ENCODE measurements at regions not wholly inside any gene's neighbourhood (a gene's known extent, or its start where the extent isn't known, plus 50 kb on each side); places are given as distances from the start of the nearest gene placed in this dataset.

DNA sequence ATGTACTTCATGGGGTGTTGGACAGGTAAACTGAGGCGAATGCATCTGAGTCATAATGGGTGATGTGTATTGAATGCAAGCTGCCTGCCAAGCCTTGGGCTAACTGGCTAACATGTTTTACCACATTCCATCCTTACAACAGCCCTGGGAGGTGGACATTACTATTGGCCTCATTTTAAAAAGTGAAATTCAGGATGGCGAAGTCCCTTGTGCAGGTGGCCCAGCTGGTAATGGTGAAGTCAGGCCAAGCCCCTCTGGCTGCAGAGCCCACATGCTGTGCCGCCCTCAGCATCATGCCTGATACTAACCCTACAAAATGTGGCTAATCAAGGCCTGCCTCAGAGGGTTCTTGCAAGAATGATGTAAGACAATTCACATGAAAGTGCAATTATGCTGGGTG, 60.0 kb upstream of the CHD2 start:
- CTCF ChIA-PET = interaction anchor here (1.1 to 2.4 kb wide), 5 partner anchors 9 to 81 kb away, joined by 3 to 7 read pairs (median 5); no protein-coding TSS in a partner anchor
- no peak for DNase-seq (ENCODE audit: extremely low spot score)
- TF ChIP-seq, protein P1, sequence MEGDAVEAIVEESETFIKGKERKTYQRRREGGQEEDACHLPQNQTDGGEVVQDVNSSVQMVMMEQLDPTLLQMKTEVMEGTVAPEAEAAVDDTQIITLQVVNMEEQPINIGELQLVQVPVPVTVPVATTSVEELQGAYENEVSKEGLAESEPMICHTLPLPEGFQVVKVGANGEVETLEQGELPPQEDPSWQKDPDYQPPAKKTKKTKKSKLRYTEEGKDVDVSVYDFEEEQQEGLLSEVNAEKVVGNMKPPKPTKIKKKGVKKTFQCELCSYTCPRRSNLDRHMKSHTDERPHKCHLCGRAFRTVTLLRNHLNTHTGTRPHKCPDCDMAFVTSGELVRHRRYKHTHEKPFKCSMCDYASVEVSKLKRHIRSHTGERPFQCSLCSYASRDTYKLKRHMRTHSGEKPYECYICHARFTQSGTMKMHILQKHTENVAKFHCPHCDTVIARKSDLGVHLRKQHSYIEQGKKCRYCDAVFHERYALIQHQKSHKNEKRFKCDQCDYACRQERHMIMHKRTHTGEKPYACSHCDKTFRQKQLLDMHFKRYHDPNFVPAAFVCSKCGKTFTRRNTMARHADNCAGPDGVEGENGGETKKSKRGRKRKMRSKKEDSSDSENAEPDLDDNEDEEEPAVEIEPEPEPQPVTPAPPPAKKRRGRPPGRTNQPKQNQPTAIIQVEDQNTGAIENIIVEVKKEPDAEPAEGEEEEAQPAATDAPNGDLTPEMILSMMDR (IDR thresholded peaks at IDR 0.05; ENCODE audit: control extremely low read depth, extremely low read depth, low read depth, missing control alignments) = no peak
- POLR2A ChIA-PET = interaction anchor here (0.8 to 1.5 kb wide), 2 partner anchors 42 to 60 kb away, joined by 5 to 11 read pairs; partner anchors contain the start of gene CHD2

DNA sequence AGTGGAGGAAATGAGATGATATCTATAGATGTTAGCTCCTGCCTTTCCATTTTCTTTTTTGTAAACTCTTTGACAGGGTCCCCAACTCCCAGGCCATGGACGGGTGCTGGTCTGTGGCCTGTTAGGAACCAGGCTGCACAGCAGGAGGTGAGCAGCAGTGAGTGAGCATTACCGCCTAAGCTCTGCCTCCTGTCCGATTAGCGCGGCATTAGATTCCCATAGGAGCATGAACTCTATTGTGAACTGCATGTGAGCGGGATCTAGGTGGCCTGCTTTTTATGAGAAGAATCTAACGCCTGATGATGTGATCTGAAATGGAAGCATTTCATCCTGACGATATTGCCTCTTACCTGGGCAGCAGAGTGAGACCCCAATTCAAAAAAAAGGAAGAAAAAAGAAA, 56.8 kb upstream of the CHD2 start:
- CTCF ChIA-PET = interaction anchor here (1.0 to 1.2 kb wide), 3 partner anchors 9 to 46 kb away, joined by 3 to 4 read pairs (median 3); no protein-coding TSS in a partner anchor
- DNase-seq (ENCODE audit: extremely low spot score) = no peak
- POLR2A ChIA-PET = no interaction called here
- TF ChIP-seq, protein P1 (IDR thresholded peaks at IDR 0.05; ENCODE audit: control extremely low read depth, extremely low read depth, low read depth, missing control alignments) = no peak

DNA sequence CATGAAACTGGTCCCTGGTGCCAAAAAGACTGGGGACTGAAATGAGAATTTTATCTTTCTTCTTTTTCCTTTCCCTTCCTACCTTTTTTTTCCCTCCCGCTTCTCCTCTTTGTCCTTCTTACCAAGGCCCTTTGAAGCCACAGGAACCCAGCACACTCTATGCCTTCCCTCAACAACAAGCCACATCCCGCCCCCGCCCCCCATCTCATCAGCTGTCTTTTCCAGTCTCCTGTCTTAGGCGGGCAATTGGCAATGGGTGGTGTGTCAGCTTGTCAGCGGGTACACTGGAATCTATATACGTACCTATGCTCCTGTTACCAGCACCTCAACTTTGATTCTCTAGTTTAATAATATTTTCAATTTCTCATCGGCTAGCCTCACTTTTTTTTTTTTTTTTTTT, 56.3 kb upstream of the CHD2 start:
- TF ChIP-seq, protein P1 (IDR thresholded peaks at IDR 0.05; ENCODE audit: control extremely low read depth, extremely low read depth, low read depth, missing control alignments) = no peak
- POLR2A ChIA-PET = no interaction called here
- CTCF ChIA-PET = interaction anchor here (1.0 to 1.2 kb wide), 3 partner anchors 9 to 46 kb away, joined by 3 to 4 read pairs (median 3); no protein-coding TSS in a partner anchor
- DNase-seq (ENCODE audit: extremely low spot score) = no peak

DNA sequence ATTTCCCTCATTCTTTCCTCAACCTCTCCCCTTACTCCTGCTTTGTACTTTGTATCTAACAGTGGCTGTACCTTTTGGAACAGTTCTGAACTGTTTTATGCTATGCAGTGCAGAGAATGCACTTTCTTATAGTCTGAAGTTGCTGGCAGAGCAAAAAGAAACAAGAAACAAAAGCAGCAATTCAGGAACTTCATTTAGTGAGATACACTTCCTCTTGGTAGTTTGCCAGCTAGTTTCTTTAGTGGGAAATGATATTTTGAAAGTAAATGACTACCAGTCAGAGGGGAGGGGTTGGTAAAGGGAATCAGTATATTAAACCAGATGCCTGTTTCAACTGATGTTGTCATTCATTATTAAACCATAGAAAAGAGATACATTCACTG, 55.0 kb upstream of the CHD2 start:
- DNase-seq (ENCODE audit: extremely low spot score) = peak; percentile 41
- ChIA-PET CTCF (interaction anchor here (1.2 kb wide), 1 partner anchor 13 kb away, joined by 3 read pairs; no protein-coding TSS in a partner anchor), POLR2A (no interaction called here)
- TF ChIP-seq, protein P1 (IDR thresholded peaks at IDR 0.05; ENCODE audit: control extremely low read depth, extremely low read depth, low read depth, missing control alignments) = no peak

DNA sequence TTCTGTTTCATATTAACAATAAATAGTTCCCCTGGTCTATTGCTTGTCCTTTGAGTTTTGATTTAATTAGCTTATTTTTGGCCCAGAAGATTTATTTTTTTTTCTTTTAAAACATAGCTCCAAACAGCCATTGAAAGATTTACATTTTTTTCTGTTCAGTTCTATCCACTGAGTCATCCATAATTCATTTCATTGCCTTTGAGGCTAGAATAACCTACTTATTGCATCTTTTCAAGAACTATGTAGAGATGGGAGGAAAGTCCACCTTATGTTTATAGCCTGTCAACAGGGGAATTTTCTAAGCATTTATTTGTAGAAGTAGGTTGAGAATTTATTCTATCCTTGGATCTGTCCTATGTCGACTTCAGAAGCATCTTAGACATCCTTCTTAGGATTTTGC, 53.4 kb upstream of the CHD2 start:
- TF ChIP-seq, protein P1 (IDR thresholded peaks at IDR 0.05; ENCODE audit: control extremely low read depth, extremely low read depth, low read depth, missing control alignments) = no peak
- DNase-seq (ENCODE audit: extremely low spot score) = no peak
- CTCF ChIA-PET = interaction anchor here (1.2 kb wide), 1 partner anchor 22 kb away, joined by 4 read pairs; no protein-coding TSS in a partner anchor
- POLR2A ChIA-PET = no interaction called here

DNA sequence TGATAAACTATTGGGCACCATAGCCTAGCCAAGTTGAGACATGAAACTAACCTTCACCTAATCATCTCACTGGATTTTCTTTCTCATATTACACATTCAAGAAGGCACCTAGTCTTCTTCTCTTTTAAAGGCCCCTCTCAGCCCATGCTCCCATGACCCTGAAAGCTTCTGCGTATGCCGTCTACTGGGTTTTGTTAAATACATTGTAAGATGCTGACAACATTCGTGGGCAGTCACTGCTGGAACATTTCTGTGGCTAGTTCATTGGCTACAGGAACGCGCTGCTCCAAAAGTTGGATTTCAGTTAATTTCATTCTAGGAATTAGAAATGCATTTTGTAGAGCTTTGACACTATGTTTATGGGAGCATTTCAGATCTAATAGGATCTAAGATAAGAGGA, 52.3 kb upstream of the CHD2 start:
- no peak for DNase-seq (ENCODE audit: extremely low spot score)
- POLR2A ChIA-PET = interaction anchor here (1.0 kb wide), 1 partner anchor 35 kb away, joined by 5 read pairs; no protein-coding TSS in a partner anchor

More for the DNA sequence above, 52.3 kb upstream of the CHD2 start:
- CTCF ChIA-PET = interaction anchor here (1.0 to 1.1 kb wide), 3 partner anchors 13 to 39 kb away, joined by 3 to 4 read pairs (median 3); no protein-coding TSS in a partner anchor
- TF ChIP-seq, protein P1 (IDR thresholded peaks at IDR 0.05; ENCODE audit: control extremely low read depth, extremely low read depth, low read depth, missing control alignments) = no peak

Measured in GM10248 (cell line).